ENCODE measurements at regions not wholly inside any gene's neighbourhood (a gene's known extent, or its start where the extent isn't known, plus 50 kb on each side); places are given as distances from the start of the nearest gene placed in this dataset.

DNA sequence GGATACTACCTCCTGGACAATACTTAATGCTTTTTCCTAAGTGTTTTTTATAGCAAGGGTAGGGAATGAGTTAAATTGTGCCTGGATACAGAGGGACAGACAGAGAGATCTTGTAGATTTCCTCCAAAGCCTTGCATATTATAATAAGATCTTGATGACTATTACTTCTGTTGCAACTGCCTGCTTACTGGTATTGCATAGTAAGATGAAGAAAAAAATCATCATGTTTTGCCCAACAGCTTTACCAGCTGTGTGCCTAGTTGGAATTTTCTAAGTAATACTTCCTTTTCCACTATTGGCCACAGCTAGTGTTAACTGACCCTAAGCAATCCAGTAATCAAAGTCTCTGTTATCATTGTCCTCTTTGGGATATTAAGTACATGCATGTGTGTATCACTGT is 139.0 kb downstream of the DCK start:
- ChIA-PET CTCF (no interaction called here), POLR2A (no interaction called here)
- no peak overlapping the region for H3K4me2 ChIP-seq (ENCODE audit: insufficient read depth, low read length)
- BruUV-seq (replicated peaks) = no TSS peak
- no peak for DNase-seq (ENCODE audit: low read depth, low spot score)
- H3K27ac ChIP-seq (ENCODE audit: insufficient read depth, low read depth, low read length) = no peak overlapping the region
- H4K20me1 ChIP-seq (replicated peaks; ENCODE audit: control insufficient read depth, extremely low read depth, insufficient read depth, low read length) = no peaks in the 10 kb centered on the region
- H3K27me3 ChIP-seq (ENCODE audit: control insufficient read depth in 2 of 2, insufficient read depth in 2 of 2, low read length in 2 of 2) = no peaks in the 10 kb centered on the region
- no peak for FAIRE-seq
- no peaks in the 10 kb centered on the region for H3K36me3 ChIP-seq (ENCODE audit: control insufficient read depth in 2 of 2, extremely low read depth in 1 of 2, insufficient read depth in 2 of 2, low read length in 2 of 2)
- no peaks in the 10 kb centered on the region for H3K9me3 ChIP-seq (replicated peaks; ENCODE audit: control insufficient read depth, insufficient read depth, low read length)
- no peak overlapping the region for H2AFZ ChIP-seq (ENCODE audit: low read depth, low read length)
- no peaks in the 10 kb centered on the region for H3K9me1 ChIP-seq (replicated peaks; ENCODE audit: control insufficient read depth, extremely low read depth, insufficient read depth, low read length)
- intact Hi-C loops (cut with micrococcal nuclease) = no loop called here
- no peak overlapping the region for H3K9ac ChIP-seq (replicated peaks; ENCODE audit: extremely low read depth, insufficient read depth, low read length)
- H3K4me1 ChIP-seq (ENCODE audit: control insufficient read depth, extremely low read depth, insufficient read depth, low read length) = no peaks in the 10 kb centered on the region
- no peaks in the 10 kb centered on the region for H3K79me2 ChIP-seq (ENCODE audit: control insufficient read depth, insufficient read depth, low read length)
- TF ChIP-seq CTCF (IDR thresholded peaks at IDR 0.05; ENCODE audit: extremely low read depth in 1 of 2, insufficient read depth in 1 of 2, low read depth in 1 of 2, low read length in 2 of 2) (no peak), POLR2A (IDR thresholded peaks at IDR 0.05; ENCODE audit: low read depth, low read length) (no peak), JUN (IDR thresholded peaks at IDR 0.05; ENCODE audit: borderline replicate concordance, insufficient read depth, insufficient read length, low read depth) (no peak), EZH2 (IDR thresholded peaks at IDR 0.05; ENCODE audit: borderline replicate concordance, low read depth, low read length, severe bottlenecking) (no peak), POLR2AphosphoS5 (IDR thresholded peaks at IDR 0.05; ENCODE audit: insufficient read depth, low read depth, low read length) (no peak), MAX (IDR thresholded peaks at IDR 0.05; ENCODE audit: insufficient read depth, insufficient read length) (no peak), GATA2 (IDR thresholded peaks at IDR 0.05; ENCODE audit: insufficient read depth, insufficient read length, low read depth, low read length) (no peak)
- no peak overlapping the region for H3K4me3 ChIP-seq (replicated peaks in 1 of 3; ENCODE audit: insufficient read depth in 1 of 3, low read depth in 1 of 3, low read length in 3 of 3)
- dilution Hi-C loops (cut with MboI; ENCODE audit: extremely low pct_ligation_motif_present, low sequenced_read_pairs) = no loop called here

All from endothelial cell of umbilical vein (primary cell).